ENCODE measurements at regions not wholly inside any gene's neighbourhood (a gene's known extent, or its start where the extent isn't known, plus 50 kb on each side); places are given as distances from the start of the nearest gene placed in this dataset.

GRCh38 chr7:45972629-45973312 lies 51.7 kb upstream of the IGFBP3 start:
- DNase-seq, result no peak

DNA sequence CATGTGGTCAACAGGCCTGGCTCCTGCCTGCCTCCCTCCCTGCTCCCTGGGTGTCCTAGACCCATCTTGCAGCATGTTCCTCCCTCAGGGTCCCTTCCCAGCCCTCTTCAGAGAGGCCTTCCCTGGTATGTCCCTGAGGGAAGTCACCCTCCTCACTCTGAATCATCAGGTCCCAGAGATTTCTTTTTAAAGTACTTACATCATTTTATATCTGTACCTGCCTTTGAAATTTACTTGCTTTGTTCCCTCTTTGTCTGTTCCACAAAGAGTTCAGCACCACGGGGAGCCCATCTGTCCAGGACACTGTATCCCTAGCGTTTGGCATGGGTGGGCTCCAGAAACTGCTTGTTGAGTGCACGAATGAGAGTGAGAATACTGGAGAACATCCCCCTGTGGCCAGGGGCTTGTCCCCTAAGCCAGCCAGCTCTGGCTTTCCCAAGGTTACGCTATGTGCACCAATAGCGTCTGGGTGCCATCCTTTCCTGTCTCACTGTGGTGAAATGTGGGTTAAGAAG lies 50.6 kb upstream of the IGFBP3 start:
- DNase-seq, result no peak

DNA sequence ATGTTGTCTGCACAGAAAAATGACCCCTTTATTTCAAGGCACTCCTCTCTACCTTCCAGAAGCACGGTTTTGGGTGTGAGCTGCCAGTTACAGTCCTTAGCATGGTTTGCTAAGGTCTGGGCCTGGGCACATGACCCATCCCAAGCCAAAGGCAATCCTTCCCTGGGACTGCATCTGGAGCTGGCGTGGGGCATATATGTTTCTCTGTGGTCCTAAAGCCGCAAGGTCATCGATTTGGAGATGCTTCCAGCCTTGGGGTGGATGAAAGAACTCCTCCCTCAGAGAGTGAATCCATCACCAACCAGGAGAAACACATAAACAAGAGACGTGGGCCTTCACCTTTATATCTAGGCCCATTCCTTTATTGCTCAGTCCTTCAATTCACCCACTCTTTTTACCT lies 50.1 kb upstream of the IGFBP3 start:
- DNase-seq, result no peak

Measured in KG1 (cell line).